Ovary (tissue), 3 donors: ENCODE measurements at regions not wholly inside any gene's neighbourhood (a gene's known extent, or its start where the extent isn't known, plus 50 kb on each side); places are given as distances from the start of the nearest gene placed in this dataset.

Experiments
- CTCF ChIP-seq, 3 donors: fragments of 450-650 bp in 2 of 3; fragments of 200-600 bp in 1 of 3; IDR thresholded peaks; one replicate each; pipeline versions ENCODE4 v1.5.1 to v1.8.0; 2016 to 2022; ENCODE audit warnings: antibody characterized with exemption in 3 of 3, mild to moderate bottlenecking in 1 of 3
- EP300 ChIP-seq: sonication (generic); formaldehyde crosslinking; IDR thresholded peaks from one replicate; pipeline ENCODE4 v1.6.1; 2017; ENCODE audit warnings: antibody characterized with exemption
- POLR2A ChIP-seq: fragments of 450-650 bp; IDR thresholded peaks from one replicate; pipeline ENCODE4 v1.6.1; 2017; ENCODE audit warnings: antibody characterized with exemption, mild to moderate bottlenecking, moderate library complexity
- donor health status: DM: no; HTN: no; CAD: no.

GRCh38 chr9:135001526-135001925 lies 83.8 kb upstream of the FCN1 start:
- TF ChIP-seq CTCF (IDR thresholded peaks at IDR 0.05): no peak
- no peak for TF ChIP-seq EP300
- TF ChIP-seq POLR2A: no peak
